GM19455 (cell line): ENCODE measurements at regions not wholly inside any gene's neighbourhood (a gene's known extent, or its start where the extent isn't known, plus 50 kb on each side); places are given as distances from the start of the nearest gene placed in this dataset.

Experiments used
- ATAC-seq: cut with Tn5 transposase; IDR thresholded peaks from one replicate; pipeline ENCODE4 v1.9.1; 2021; ENCODE audit not compliant: unreplicated experiment

- peak; percentile 96 for ATAC-seq
Measured at GRCh38 chrX:65034668-65035445, 58.6 kb upstream of the ZC4H2 start, which contains the start of gene ZC3H12B. Gene ZC3H12B, plus strand, starts transcription at chrX:65034826.

DNA sequence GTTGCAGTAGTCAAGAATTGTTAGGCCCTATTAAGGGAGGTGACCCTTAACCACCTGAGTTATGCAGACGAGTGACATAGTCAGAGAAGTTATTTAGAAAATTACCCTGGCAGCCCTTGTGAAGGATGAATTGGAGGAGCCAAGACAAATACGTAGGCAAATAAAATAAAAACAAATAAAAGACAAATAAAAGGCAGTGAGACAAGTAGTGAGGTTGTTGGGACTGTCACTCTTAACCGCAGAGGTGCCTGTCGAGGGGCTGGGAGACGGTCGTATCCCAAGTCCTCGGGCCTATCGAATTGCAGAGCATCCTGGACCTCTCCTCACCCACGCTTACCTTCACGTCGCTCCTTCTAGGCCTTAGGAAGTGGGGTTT, 58.0 kb upstream of the ZC4H2 start:
- no peak for ATAC-seq
